ENCODE measurements at regions not wholly inside any gene's neighbourhood (a gene's known extent, or its start where the extent isn't known, plus 50 kb on each side); places are given as distances from the start of the nearest gene placed in this dataset.

DNA sequence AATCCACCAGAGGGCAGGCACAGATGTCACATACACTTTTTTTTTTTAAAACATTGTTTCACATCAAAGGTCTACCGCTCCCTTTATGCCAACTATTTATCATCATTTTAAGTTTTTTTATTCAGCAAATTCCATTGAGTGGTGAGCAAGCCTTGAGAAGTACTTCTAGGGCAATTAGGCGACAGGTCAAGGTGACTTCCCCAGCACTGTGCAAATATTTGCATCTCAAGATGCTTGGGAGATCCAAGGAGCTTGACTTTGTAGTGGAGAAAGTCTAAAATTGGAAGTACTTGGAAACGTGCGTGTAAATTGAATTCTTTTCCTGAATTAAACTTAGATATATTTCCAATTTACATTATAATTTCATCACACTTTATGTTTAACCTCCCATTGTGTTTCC lies 211.1 kb downstream of the ICE1 start:
- Mint-ChIP-seq H3K27ac (no peak overlapping the region), H3K27me3 (peaks cover 3% of the 10 kb centered on the region), H3K4me3 (no peak overlapping the region), H3K9me3 (ENCODE audit: low read depth) (no peaks in the 10 kb centered on the region), H3K4me1 (no peaks in the 10 kb centered on the region), H3K36me3 (ENCODE audit: low read depth) (no peaks in the 10 kb centered on the region)
- ATAC-seq (no peak), DNase-seq (no peak)
- intact Hi-C loops (cut with DNase I, micrococcal nuclease): no loop called here
- ChIA-PET POLR2A (no interaction called here), CTCF (no interaction called here)

DNA sequence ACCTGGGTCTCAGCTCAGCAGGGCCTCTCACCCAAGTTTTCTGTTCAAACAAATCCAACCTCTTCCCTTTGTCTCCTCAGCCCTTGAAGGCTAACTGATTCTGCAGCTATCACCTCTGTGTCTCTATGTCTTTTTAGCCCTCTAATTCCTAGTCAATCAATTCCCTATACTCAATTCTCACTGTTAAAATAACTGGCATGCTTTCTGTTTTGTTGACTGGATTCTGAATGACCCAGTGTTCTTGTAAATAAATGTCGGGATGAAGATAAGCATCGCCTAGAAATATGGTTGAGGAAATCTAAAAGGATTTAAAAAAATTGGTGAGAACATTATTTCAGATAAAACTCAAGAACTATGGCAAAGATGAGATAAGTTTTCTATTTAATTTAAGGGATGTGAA lies 210.2 kb downstream of the ICE1 start:
- Mint-ChIP-seq H3K27me3 (peaks cover 2% of the 10 kb centered on the region), H3K9me3 (ENCODE audit: low read depth) (no peaks in the 10 kb centered on the region), H3K4me1 (no peaks in the 10 kb centered on the region), H3K36me3 (ENCODE audit: low read depth) (no peaks in the 10 kb centered on the region), H3K4me3 (no peak overlapping the region), H3K27ac (no peak overlapping the region)
- no peak for DNase-seq
- POLR2A ChIA-PET: no interaction called here
- CTCF ChIA-PET: no interaction called here
- intact Hi-C loops (cut with DNase I, micrococcal nuclease): no loop called here
- no peak for ATAC-seq

DNA sequence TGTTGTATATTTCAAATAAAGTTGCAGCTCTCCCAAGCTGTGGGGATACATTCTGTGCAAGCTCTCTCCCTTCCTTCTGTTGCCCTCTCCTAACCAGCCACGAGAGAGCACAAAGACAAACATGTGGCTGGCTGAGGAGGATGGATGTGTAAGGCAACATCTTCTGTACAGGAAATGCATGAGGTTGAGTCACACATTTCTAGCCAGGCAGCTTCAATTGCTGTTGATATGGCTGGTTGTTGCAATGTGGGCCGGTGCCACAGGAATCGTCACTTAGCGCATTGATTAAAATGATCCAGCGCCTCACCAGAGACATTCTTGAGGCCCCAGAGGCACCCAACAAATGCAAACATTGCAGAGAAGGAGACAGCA lies 207.1 kb downstream of the ICE1 start:
- no peak overlapping the region for H3K4me3 Mint-ChIP-seq
- ChIA-PET POLR2A (no interaction called here), CTCF (no interaction called here)
- intact Hi-C loops (cut with DNase I, micrococcal nuclease): no loop called here
- H3K27ac Mint-ChIP-seq: no peak overlapping the region
- H3K27me3 Mint-ChIP-seq: peaks cover 2% of the 10 kb centered on the region
- peaks cover 1% of the 10 kb centered on the region for H3K9me3 Mint-ChIP-seq (ENCODE audit: low read depth)
- no peaks in the 10 kb centered on the region for H3K4me1 Mint-ChIP-seq
- no peaks in the 10 kb centered on the region for H3K36me3 Mint-ChIP-seq (ENCODE audit: low read depth)
- DNase-seq (no peak), ATAC-seq (no peak)

DNA sequence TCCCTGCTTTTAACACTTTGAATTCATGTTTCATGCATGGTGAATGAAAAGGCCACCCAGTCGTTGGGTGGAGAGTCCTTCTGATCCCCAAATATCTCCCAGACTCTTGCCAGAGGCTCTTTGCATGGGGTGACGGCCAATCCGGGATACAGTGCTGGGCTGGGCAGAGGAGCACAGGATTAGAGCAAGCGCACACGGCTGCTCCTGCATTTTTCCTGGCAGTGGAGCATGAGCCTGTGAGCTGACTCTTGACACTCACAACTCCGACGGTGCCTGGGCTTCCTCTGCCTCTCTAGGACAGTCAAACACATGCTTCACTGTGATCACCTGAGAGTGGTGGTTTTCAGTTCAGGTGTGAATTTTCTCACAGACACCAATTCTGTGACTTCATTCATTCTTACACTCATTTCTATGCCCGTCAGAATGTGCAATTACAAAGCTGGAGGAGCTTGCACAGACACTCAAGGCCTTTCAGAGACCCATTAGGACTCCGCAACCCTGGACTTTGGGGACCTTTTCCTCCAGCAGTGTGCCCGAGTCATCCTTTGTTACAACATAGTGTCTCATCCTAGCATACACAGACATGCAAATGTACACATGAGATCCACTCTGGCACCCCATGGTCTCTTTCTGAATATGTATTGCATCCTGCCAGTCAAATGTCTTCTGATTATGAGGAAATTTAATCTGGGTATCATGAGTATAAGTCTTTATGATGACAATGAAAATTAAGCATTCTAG lies 206.6 kb downstream of the ICE1 start:
- Mint-ChIP-seq H3K4me3 (no peak overlapping the region), H3K27me3 (peaks cover 2% of the 10 kb centered on the region), H3K27ac (no peak overlapping the region), H3K4me1 (no peaks in the 10 kb centered on the region), H3K36me3 (ENCODE audit: low read depth) (no peaks in the 10 kb centered on the region), H3K9me3 (ENCODE audit: low read depth) (peaks cover 6% of the 10 kb centered on the region)
- ChIA-PET CTCF (no interaction called here), POLR2A (no interaction called here)
- no peak for DNase-seq
- intact Hi-C loops (cut with DNase I, micrococcal nuclease): no loop called here
- no peak for ATAC-seq

DNA sequence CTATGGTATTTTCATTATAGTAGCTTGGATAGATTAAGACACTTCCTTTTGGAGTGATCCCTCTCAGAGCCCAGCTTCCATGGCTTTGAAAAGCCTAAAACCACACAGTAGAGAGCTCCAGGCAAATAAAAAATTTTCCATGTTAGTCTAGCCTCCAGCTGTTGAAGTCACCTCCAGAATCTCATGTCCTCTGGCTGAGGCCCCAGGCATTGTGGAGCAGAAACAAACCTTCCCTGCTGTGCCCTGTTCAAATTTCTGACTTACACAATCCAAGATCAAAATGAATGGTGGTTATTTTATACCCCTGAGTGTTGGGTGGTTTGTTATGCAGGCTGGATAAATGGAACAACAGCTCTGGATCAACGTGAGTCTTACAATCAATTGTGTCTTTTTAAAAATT lies 203.9 kb downstream of the ICE1 start:
- no peak for DNase-seq
- no peak for ATAC-seq
- H3K4me3 Mint-ChIP-seq: no peak overlapping the region

DNA sequence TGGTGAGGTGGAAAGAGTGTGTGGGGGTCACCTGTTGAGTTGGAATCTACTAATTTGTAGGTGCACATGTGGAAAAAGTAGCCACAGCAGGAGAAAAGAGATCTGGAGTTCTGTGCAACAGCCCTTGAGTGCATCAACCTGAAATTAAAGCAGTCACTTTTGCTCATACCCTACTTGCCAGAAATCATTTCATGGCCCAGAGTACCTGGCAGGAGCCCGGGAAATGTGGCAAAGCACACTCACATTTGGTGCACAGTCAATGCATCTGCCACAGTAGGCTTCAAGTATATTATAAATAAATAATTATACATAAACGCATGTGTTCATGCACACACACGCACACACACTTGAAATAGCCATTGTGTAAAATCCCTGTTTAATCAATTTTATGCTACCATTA lies 203.0 kb downstream of the ICE1 start:
- DNase-seq: no peak
- Mint-ChIP-seq H3K4me1 (no peaks in the 10 kb centered on the region), H3K4me3 (no peak overlapping the region), H3K27me3 (peaks cover 2% of the 10 kb centered on the region), H3K9me3 (ENCODE audit: low read depth) (peaks cover 14% of the 10 kb centered on the region), H3K27ac (no peak overlapping the region), H3K36me3 (ENCODE audit: low read depth) (no peaks in the 10 kb centered on the region)
- POLR2A ChIA-PET: no interaction called here
- CTCF ChIA-PET: no interaction called here
- ATAC-seq: no peak
- intact Hi-C loops (cut with DNase I, micrococcal nuclease): no loop called here

More for the DNA sequence above, 203.9 kb downstream of the ICE1 start:
- no peaks in the 10 kb centered on the region for H3K36me3 Mint-ChIP-seq (ENCODE audit: low read depth)
- intact Hi-C loops (cut with DNase I, micrococcal nuclease): no loop called here
- H3K4me1 Mint-ChIP-seq: no peaks in the 10 kb centered on the region
- ChIA-PET POLR2A (no interaction called here), CTCF (no interaction called here)
- no peak overlapping the region for H3K27ac Mint-ChIP-seq
- H3K9me3 Mint-ChIP-seq (ENCODE audit: low read depth): peaks cover 14% of the 10 kb centered on the region
- H3K27me3 Mint-ChIP-seq: peaks cover 2% of the 10 kb centered on the region

DNA sequence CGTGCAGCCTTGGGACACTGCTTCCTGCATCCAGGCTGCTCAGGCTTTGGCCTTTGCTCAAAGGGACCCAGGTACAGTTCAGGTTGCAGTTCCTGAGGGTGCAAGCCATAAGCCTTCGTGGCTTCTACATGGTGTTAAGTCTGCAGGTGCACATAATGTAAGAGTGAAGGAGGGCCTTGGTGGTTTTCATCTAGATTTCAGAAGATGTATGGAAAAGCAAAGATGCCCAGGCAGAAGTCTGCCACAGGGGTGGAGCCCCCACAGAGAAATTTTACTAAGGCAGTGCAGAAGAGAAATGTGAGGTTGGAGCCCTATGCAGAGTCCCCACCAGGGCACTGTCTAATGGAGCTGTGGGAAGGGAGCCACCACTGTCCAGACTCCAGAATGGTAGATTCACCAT lies 200.9 kb downstream of the ICE1 start:
- H3K27me3 Mint-ChIP-seq: peaks cover 4% of the 10 kb centered on the region
- H3K4me3 Mint-ChIP-seq: no peak overlapping the region
- H3K4me1 Mint-ChIP-seq: no peaks in the 10 kb centered on the region
- ChIA-PET POLR2A (no interaction called here), CTCF (no interaction called here)
- ATAC-seq: no peak
- H3K27ac Mint-ChIP-seq: no peak overlapping the region
- intact Hi-C loops (cut with DNase I, micrococcal nuclease): no loop called here
- H3K36me3 Mint-ChIP-seq (ENCODE audit: low read depth): no peaks in the 10 kb centered on the region
- DNase-seq: no peak
- H3K9me3 Mint-ChIP-seq (ENCODE audit: low read depth): peaks cover 14% of the 10 kb centered on the region

DNA sequence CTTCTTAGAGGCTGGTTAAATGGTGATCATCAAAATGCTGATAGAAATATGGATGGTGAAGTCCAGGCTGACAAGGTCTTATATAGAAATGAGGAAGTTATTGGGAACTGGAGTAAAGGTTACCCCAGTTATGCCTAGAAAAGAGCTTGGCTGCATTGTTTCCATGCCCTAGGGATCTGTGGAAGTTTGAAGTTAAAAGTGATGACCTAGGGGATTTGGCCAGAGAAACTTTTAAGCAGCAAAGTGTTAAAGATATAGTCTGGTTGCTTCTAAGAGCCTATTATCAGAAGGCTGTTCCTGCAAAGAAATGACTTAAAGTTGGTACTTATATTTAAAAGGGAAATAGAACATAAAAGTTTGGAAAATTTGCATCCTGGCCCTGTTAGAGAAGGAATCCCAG lies 200.3 kb downstream of the ICE1 start:
- Mint-ChIP-seq H3K27me3 (peaks cover 2% of the 10 kb centered on the region), H3K4me3 (no peak overlapping the region), H3K9me3 (ENCODE audit: low read depth) (peaks cover 14% of the 10 kb centered on the region), H3K36me3 (ENCODE audit: low read depth) (no peaks in the 10 kb centered on the region), H3K27ac (no peak overlapping the region), H3K4me1 (no peaks in the 10 kb centered on the region)
- DNase-seq: no peak
- CTCF ChIA-PET: no interaction called here
- no peak for ATAC-seq
- intact Hi-C loops (cut with DNase I, micrococcal nuclease): no loop called here
- POLR2A ChIA-PET: no interaction called here

DNA sequence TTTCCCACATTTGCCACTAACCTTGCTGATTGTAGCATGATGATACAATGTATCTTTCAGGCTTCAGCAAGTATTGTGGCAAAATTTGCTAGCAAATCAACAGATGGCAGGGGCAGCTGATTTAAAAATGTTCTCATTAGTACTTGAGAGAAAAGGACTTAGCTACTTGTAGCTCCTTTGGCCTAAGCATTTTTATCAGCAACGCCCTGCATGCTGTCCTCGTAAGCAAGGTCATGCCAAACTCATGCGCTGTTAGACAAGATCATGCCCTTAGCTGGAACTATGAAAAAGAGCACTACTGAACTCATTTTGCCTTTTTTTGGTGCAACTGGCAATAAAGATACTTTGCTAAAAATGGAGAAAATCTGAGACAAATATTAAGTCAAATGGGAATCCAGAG lies 197.1 kb downstream of the ICE1 start:
- Mint-ChIP-seq H3K36me3 (ENCODE audit: low read depth) (no peaks in the 10 kb centered on the region), H3K4me1 (no peaks in the 10 kb centered on the region), H3K4me3 (no peak overlapping the region), H3K9me3 (ENCODE audit: low read depth) (peaks cover 12% of the 10 kb centered on the region), H3K27me3 (peaks cover 9% of the 10 kb centered on the region), H3K27ac (no peak overlapping the region)
- ChIA-PET POLR2A (no interaction called here), CTCF (no interaction called here)
- ATAC-seq (no peak), DNase-seq (no peak)
- intact Hi-C loops (cut with DNase I, micrococcal nuclease): no loop called here

DNA sequence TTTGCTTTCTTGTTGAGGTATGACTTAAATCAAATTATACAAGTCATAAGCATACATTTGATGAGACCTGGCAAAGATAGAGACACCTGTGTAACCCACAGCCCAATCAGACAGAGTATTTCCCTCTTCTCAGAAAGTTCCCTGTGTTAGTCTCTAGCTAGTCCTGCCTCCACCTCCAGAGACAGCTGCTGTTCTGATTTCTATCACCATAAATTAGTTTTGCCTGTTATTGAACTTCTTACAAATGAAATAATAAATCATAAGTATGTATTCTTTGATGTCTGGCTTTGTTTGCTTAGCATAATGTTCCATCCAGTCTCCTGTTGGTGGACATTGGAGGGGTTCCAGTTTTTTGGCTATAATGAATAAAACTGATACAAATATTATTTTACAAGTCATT lies 194.5 kb downstream of the ICE1 start:
- DNase-seq (no peak), ATAC-seq (no peak)
- Mint-ChIP-seq H3K27ac (no peak overlapping the region), H3K36me3 (ENCODE audit: low read depth) (no peaks in the 10 kb centered on the region), H3K9me3 (ENCODE audit: low read depth) (no peaks in the 10 kb centered on the region), H3K4me3 (no peak overlapping the region), H3K27me3 (peaks cover 9% of the 10 kb centered on the region), H3K4me1 (no peaks in the 10 kb centered on the region)
- CTCF ChIA-PET: no interaction called here
- intact Hi-C loops (cut with DNase I, micrococcal nuclease): no loop called here
- POLR2A ChIA-PET: no interaction called here

DNA sequence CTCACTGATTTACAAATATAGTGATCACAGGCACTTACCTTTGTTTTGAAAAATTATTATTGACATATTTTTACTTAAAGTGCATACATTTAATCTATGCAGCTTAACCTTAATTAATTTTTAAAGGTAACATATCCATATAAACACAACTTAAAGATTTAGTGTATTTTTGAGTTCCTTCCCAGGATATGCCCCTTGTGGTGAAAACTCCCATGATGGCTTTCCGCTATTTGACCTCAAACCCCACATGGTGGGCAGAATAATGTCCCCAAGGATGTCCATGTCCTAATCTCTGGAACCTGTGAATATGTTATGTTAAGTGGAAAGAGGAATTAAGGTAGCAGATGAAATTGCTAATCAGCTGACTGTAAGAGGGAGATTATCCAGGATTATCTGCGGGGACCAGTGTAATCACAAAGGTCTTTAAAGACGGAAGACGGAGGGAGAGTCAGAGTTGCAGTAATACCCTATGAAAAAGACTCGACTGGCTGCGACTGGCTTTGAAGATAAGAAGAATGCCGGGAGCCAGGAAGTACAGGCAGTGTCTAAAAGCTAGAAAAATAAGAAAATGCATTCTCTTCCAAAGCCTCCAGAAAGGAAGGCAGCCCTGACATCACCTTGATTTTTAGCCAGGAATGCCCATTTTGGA lies 193.9 kb downstream of the ICE1 start:
- Mint-ChIP-seq H3K4me3 (no peak overlapping the region), H3K27ac (no peak overlapping the region), H3K27me3 (peaks cover 9% of the 10 kb centered on the region), H3K36me3 (ENCODE audit: low read depth) (no peaks in the 10 kb centered on the region), H3K9me3 (ENCODE audit: low read depth) (no peaks in the 10 kb centered on the region), H3K4me1 (no peaks in the 10 kb centered on the region)
- intact Hi-C loops (cut with DNase I, micrococcal nuclease): no loop called here
- ChIA-PET CTCF (no interaction called here), POLR2A (no interaction called here)
- ATAC-seq: no peak
- DNase-seq: no peak

DNA sequence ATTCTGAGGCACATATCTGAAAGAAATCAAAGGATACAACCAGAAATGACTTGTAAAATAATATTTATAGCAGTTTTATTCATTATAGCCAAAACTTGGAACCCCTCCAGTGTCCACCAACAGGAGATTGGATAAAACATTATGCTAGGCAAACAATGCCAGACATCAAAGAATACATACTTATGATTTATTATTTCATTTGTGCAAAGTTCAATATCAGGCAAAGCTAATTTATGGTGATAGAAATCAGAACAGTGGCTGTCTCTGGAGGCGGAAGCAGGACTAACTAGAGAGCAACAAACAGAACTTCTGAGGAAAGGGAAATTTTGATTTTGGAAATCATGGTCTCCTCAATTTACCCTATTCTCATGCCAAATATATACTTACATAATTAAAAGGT lies 193.1 kb downstream of the ICE1 start:
- no peak for ATAC-seq
- DNase-seq: no peak
- ChIA-PET POLR2A (no interaction called here), CTCF (no interaction called here)
- Mint-ChIP-seq H3K27ac (no peak overlapping the region), H3K4me1 (no peaks in the 10 kb centered on the region), H3K36me3 (ENCODE audit: low read depth) (no peaks in the 10 kb centered on the region), H3K27me3 (peaks cover 9% of the 10 kb centered on the region), H3K9me3 (ENCODE audit: low read depth) (no peaks in the 10 kb centered on the region), H3K4me3 (no peak overlapping the region)
- intact Hi-C loops (cut with DNase I, micrococcal nuclease): no loop called here

All from activated CD4-positive, alpha-beta T cell treated with anti-CD3 and anti-CD28 coated beads for 36 hours (primary cell).